Esophagus muscularis mucosa (tissue), 4 donors: ENCODE measurements at regions not wholly inside any gene's neighbourhood (a gene's known extent, or its start where the extent isn't known, plus 50 kb on each side); places are given as distances from the start of the nearest gene placed in this dataset.
A peak's percentile ranks its signal among the peaks of the same experiment; 100 is the strongest.

Experiments
- DNase-seq: peaks from one replicate; pipeline ENCODE4 v3.0.0-alpha.2; 2017; ENCODE audit errors: extremely low spot score
- H3K27ac ChIP-seq, 4 donors: fragments of 200-600 bp; sonication (generic); replicated peaks in 1 of 4; 1 replicate in 3 of 4; 2 replicates in 1 of 4; pipeline ENCODE4 v1.5.1; 2016 to 2019; ENCODE audit warnings: mild to moderate bottlenecking in 1 of 4
- H3K27me3 ChIP-seq, 4 donors: fragments of 200-600 bp; sonication (generic); one replicate each; pipeline versions ENCODE4 v1.5.1 to v1.6.0; 2016 to 2019
- H3K36me3 ChIP-seq, 4 donors: fragments of 200-600 bp; sonication (generic); one replicate each; pipeline ENCODE4 v1.5.1; 2016 to 2019
- H3K4me1 ChIP-seq, 4 donors: fragments of 200-600 bp; sonication (generic); one replicate each; pipeline ENCODE4 v1.5.1; 2016 to 2019
- H3K4me3 ChIP-seq, 4 donors: fragments of 200-600 bp; sonication (generic); 1 replicate in 2 of 4; 2 replicates in 2 of 4; pipeline ENCODE4 v1.5.1; 2016 to 2019; ENCODE audit warnings: mild to moderate bottlenecking in 4 of 4, moderate library complexity in 1 of 4
- H3K9me3 ChIP-seq, 4 donors: fragments of 200-600 bp; sonication (generic); 1 replicate in 3 of 4; 2 replicates in 1 of 4; pipeline ENCODE4 v1.5.1; 2016 to 2019
- CTCF ChIP-seq, 3 experiments: fragments of 200-600 bp in 2 of 3; fragments of 450-650 bp in 1 of 3; sonication (generic) in 2 of 3; IDR thresholded peaks; one replicate each; pipeline ENCODE4 v1.5.1; 2017 to 2019; ENCODE audit warnings: antibody characterized with exemption in 3 of 3, mild to moderate bottlenecking in 2 of 3, moderate library complexity in 1 of 3
- EP300 ChIP-seq: sonication (generic); formaldehyde crosslinking; IDR thresholded peaks from one replicate; pipeline ENCODE4 v1.6.1; 2017; ENCODE audit warnings: antibody characterized with exemption
- POLR2A ChIP-seq: fragments of 450-650 bp; IDR thresholded peaks from one replicate; pipeline ENCODE4 v1.6.1; 2017; ENCODE audit warnings: antibody characterized with exemption, moderate library complexity, mild to moderate bottlenecking, low read depth
- POLR2AphosphoS5 ChIP-seq, 2 donors: sonication (generic); formaldehyde crosslinking; IDR thresholded peaks; one replicate each; pipeline ENCODE4 v1.6.1; 2017; ENCODE audit warnings: antibody characterized with exemption in 2 of 2
- WGBS: methylation state at CpG from one replicate; pipeline ENCODE4 v1.1.5; 2018; 5-methylcytosine and 5-hydroxymethylcytosine counted together
- intact Hi-C: fragments of 100-400 bp; cut with DNase I; formaldehyde crosslinking; loops from one replicate; pipeline ENCODE4 v1.15.1; 2023

GRCh38 chr15:81755626-81756025 lies 290.2 kb downstream of the MEX3B start:
- 86% methylated on average over 4 of the region's 4 CpGs for WGBS
- intact Hi-C loops: no loop called here
- DNase-seq: peak; percentile 68

DNA sequence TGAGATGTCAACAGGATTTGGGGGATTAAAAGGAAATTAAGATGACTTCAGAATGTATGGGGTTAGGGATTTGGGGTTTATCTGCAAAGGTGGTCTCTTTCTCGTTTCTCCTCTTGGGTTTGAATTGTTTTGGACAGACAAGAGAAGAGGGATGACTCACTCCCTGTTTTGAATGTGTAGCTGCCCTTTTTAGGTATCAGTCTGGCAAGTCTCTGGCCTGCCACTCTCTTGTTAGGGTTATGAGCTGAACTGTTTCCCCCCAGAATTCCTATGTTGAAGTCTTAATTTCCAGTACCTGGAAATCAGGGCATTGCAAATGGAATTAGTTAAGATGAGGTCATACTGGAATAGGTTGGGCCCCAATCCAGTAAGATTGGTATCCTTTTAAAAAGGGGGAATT lies 291.7 kb downstream of the MEX3B start:
- intact Hi-C loops: no loop called here
- Histone ChIP-seq H3K4me1 (peaks cover 17 to 50% (median 41%) of the 10 kb centered on the region in 4 donors), H3K9me3 (no peaks in the 10 kb centered on the region), H3K4me3 (no peak overlapping the region), H3K36me3 (no peaks in the 10 kb centered on the region), H3K27me3 (peaks cover 0 to 10% (median 0%) of the 10 kb centered on the region in 4 donors), H3K27ac (no peak overlapping the region)
- 21% methylated on average over 1 of the region's 1 CpG for WGBS
- TF ChIP-seq EP300 (no peak), POLR2A (no peak)
- DNase-seq: no peak

More at GRCh38 chr15:81755626-81756025, 290.2 kb downstream of the MEX3B start:
- Histone ChIP-seq H3K4me1 (peaks cover 17 to 43% (median 36%) of the 10 kb centered on the region in 4 donors), H3K27ac (no peak overlapping the region), H3K36me3 (no peaks in the 10 kb centered on the region), H3K9me3 (no peaks in the 10 kb centered on the region), H3K4me3 (no peak overlapping the region), H3K27me3 (no peaks in the 10 kb centered on the region)
- TF ChIP-seq POLR2AphosphoS5 (IDR thresholded peaks at IDR 0.05) (no peak), EP300 (no peak), CTCF (IDR thresholded peaks at IDR 0.05) (no peak), POLR2A (no peak)

- TF ChIP-seq POLR2AphosphoS5 (IDR thresholded peaks at IDR 0.05): no peak
- TF ChIP-seq POLR2A: no peak
- TF ChIP-seq EP300: no peak
- TF ChIP-seq CTCF (IDR thresholded peaks at IDR 0.05): no peak
- Histone ChIP-seq H3K27ac (no peak overlapping the region), H3K9me3 (no peaks in the 10 kb centered on the region), H3K4me1 (peaks cover 17 to 50% (median 37%) of the 10 kb centered on the region in 4 donors), H3K4me3 (no peak overlapping the region), H3K27me3 (peaks cover 0 to 10% (median 0%) of the 10 kb centered on the region in 4 donors), H3K36me3 (no peaks in the 10 kb centered on the region)
- intact Hi-C loops: no loop called here
- 69% methylated on average over 4 of the region's 4 CpGs for WGBS
- no peak for DNase-seq
These were observed 292.8 kb downstream of the MEX3B start for GRCh38 chr15:81752974-81753373.

DNA sequence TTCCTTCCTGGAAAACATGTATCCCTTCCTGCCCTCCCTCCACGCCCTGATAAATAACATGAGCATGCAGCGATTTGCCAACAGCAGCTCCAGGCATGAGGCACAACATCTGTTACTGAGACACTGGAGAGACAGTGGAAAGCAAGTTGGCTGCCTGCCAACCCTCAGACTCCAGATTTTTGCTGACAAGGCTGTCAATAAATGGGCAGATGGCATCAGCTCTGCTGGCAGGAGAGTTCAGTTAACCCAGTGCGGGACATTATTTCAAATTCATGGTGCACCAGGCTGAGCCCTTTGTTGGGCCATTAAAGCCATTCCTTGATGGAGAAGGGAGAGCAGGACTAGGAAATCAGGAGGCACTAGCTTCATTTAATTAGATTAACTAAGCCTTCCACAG lies 293.3 kb downstream of the MEX3B start:
- no peak overlapping the region for H3K4me3 ChIP-seq
- H3K9me3 ChIP-seq: no peaks in the 10 kb centered on the region
- WGBS: 37% methylated on average over 3 of the region's 3 CpGs
- no peak for DNase-seq
- H3K27ac ChIP-seq: no peak overlapping the region
- no peaks in the 10 kb centered on the region for H3K36me3 ChIP-seq
- TF ChIP-seq POLR2A (no peak), EP300 (no peak), POLR2AphosphoS5 (IDR thresholded peaks at IDR 0.05) (peak; percentile 16), CTCF (IDR thresholded peaks at IDR 0.05) (no peak)
- peaks cover 0 to 10% (median 0%) of the 10 kb centered on the region in 4 donors for H3K27me3 ChIP-seq
- H3K4me1 ChIP-seq: peaks cover 17 to 50% (median 37%) of the 10 kb centered on the region in 4 donors
- intact Hi-C loops: no loop called here

- Histone ChIP-seq H3K27ac (no peak overlapping the region), H3K4me3 (no peak overlapping the region), H3K4me1 (peaks cover 17 to 50% (median 37%) of the 10 kb centered on the region in 4 donors), H3K36me3 (no peaks in the 10 kb centered on the region), H3K9me3 (no peaks in the 10 kb centered on the region), H3K27me3 (peaks cover 0 to 10% (median 0%) of the 10 kb centered on the region in 4 donors)
- no peak for TF ChIP-seq POLR2A
- no peak for TF ChIP-seq POLR2AphosphoS5 (IDR thresholded peaks at IDR 0.05)
- TF ChIP-seq CTCF (IDR thresholded peaks at IDR 0.05): no peak
- no peak for TF ChIP-seq EP300
- intact Hi-C loops: no loop called here
- WGBS: 59% methylated on average over 6 of the region's 6 CpGs
- no peak for DNase-seq
These were observed 293.8 kb downstream of the MEX3B start for GRCh38 chr15:81751816-81752545.
